GM12878 (cell line): ENCODE measurements at regions not wholly inside any gene's neighbourhood (a gene's known extent, or its start where the extent isn't known, plus 50 kb on each side); places are given as distances from the start of the nearest gene placed in this dataset.

Experiments used
- ATAC-seq: fragments of 200-7000 bp; cut with Tn5 transposase; 3 replicates; pipeline ENCODE4 v1.9.1; 2020; ENCODE audit warnings: mild to moderate bottlenecking, moderate library complexity
- BruUV-seq: library from RNA; stranded (reverse); fragments of 400-500 nt; replicated peaks from 2 replicates; lab custom pipeline; 2021; lab: Mats Ljungman, UMichigan
- CTCF ChIA-PET: fragments of 300-600 bp; sonication (Branson Sonifier 250); formaldehyde crosslinking; extraction: SDS; loops from one replicate; lab custom pipeline; 2021; ENCODE audit warnings: inconsistent platforms; lab: Yijun Ruan, JAX
- POLR2A ChIA-PET: fragments of 350-600 bp; formaldehyde crosslinking; extraction: SDS; loops from one replicate; lab custom pipeline; 2021; ENCODE audit warnings: inconsistent platforms; lab: Charles Lee
- RAD21 ChIA-PET: fragments of 300-600 bp; sonication (Branson Sonifier 250); formaldehyde crosslinking; loops from one replicate; lab custom pipeline; 2023; ENCODE audit warnings: antibody characterized with exemption; ENCODE audit not compliant: unreplicated experiment; lab: Charles Lee
- SMC1A ChIA-PET: fragments of 300-600 bp; sonication (Branson Sonifier 250); formaldehyde crosslinking; loops from one replicate; lab custom pipeline; 2023; ENCODE audit not compliant: unreplicated experiment, uncharacterized antibody; lab: Charles Lee
- DNase-seq: peaks from one replicate; pipeline ENCODE4 v3.0.0-alpha.2; 2011; ENCODE audit warnings: low read depth, low spot score
- FAIRE-seq: peaks from 3 replicates; lab custom pipeline; 2011; peaks lifted over from hg19 to GRCh38; lab: Jason Lieb, UNC
- H2AFZ ChIP-seq: 2 replicates; pipeline ENCODE4 v1.6.0; 2011; ENCODE audit warnings: low read depth, low read length, control low read depth; ENCODE audit not compliant: control insufficient read depth
- H3K27ac ChIP-seq: 2 replicates; pipeline ENCODE4 v1.5.1; 2011; ENCODE audit warnings: control low read depth; ENCODE audit not compliant: control insufficient read depth, insufficient read depth
- H3K27me3 ChIP-seq, 2 experiments: replicated peaks in 1 of 2; 2 replicates each; pipeline versions ENCODE4 v1.6.0 to v1.6.1; 2011; ENCODE audit warnings: low read length in 1 of 2; ENCODE audit not compliant: control insufficient read depth in 2 of 2, insufficient read depth in 2 of 2
- H3K36me3 ChIP-seq, 2 experiments: 2 replicates each; pipeline ENCODE4 v1.5.1; 2011; ENCODE audit warnings: low read length in 1 of 2; ENCODE audit not compliant: control insufficient read depth in 2 of 2, insufficient read depth in 2 of 2
- H3K4me1 ChIP-seq: 2 replicates; pipeline ENCODE4 v1.6.1; 2011; ENCODE audit warnings: mild to moderate bottlenecking, low read length, moderate library complexity, mixed read lengths; ENCODE audit not compliant: control insufficient read depth, insufficient read depth
- H3K4me2 ChIP-seq: 2 replicates; pipeline ENCODE4 v1.6.0; 2011; ENCODE audit warnings: control low read depth; ENCODE audit not compliant: control insufficient read depth, insufficient read depth
- H3K4me3 ChIP-seq: fragments of 200-600 bp; sonication (generic); 2 replicates; pipeline ENCODE4 v1.5.1; 2016
- H3K79me2 ChIP-seq: 2 replicates; pipeline ENCODE4 v1.6.0; 2011; ENCODE audit warnings: low read length; ENCODE audit not compliant: control insufficient read depth, insufficient read depth
- H3K9ac ChIP-seq: 2 replicates; pipeline ENCODE4 v1.8.0; 2011; ENCODE audit warnings: low read length, control low read depth, mixed read lengths; ENCODE audit not compliant: control insufficient read depth, insufficient read depth
- H3K9me3 ChIP-seq: replicated peaks from 3 replicates; pipeline ENCODE4 v1.5.1; 2011; ENCODE audit warnings: mild to moderate bottlenecking, low read length; ENCODE audit not compliant: control insufficient read depth, insufficient read depth
- H4K20me1 ChIP-seq: 2 replicates; pipeline ENCODE4 v1.6.0; 2011; ENCODE audit not compliant: control insufficient read depth, insufficient read depth
- NR2C1 ChIP-seq: fragments of 450-650 bp; IDR thresholded peaks from 2 replicates; pipeline ENCODE4 v1.6.1; 2017; ENCODE audit warnings: antibody characterized with exemption, mild to moderate bottlenecking, moderate library complexity
- NR2C2 ChIP-seq: IDR thresholded peaks from 2 replicates; pipeline ENCODE4 v1.6.1; 2011; ENCODE audit warnings: borderline replicate concordance, low read depth; ENCODE audit not compliant: control insufficient read depth, insufficient read length
- POLR2A ChIP-seq: IDR thresholded peaks from 2 replicates; pipeline ENCODE4 v1.6.1; 2011; ENCODE audit warnings: low read depth, mild to moderate bottlenecking, low read length
- REST ChIP-seq: IDR thresholded peaks from 2 replicates; pipeline ENCODE4 v1.6.1; 2012; ENCODE audit warnings: mild to moderate bottlenecking, low read depth, low read length
- RUNX3 ChIP-seq: IDR thresholded peaks from 2 replicates; pipeline ENCODE4 v1.6.1; 2012; ENCODE audit warnings: low read length, inconsistent platforms
- TAF1 ChIP-seq: IDR thresholded peaks from 2 replicates; pipeline ENCODE4 v1.6.1; 2011; ENCODE audit warnings: mild to moderate bottlenecking, low read depth, low read length, borderline replicate concordance
- ZBED1 ChIP-seq: IDR thresholded peaks from 2 replicates; pipeline ENCODE4 v1.6.1; 2016; ENCODE audit warnings: borderline replicate concordance
- WGBS: methylation state at CpG from one replicate; pipeline ENCODE4 v1.1.6; 2016; ENCODE audit warnings: low lambda C conversion rate; ENCODE audit not compliant: insufficient replicate concordance, insufficient coverage; ENCODE audit errors: missing lambda C conversion rate; 5-methylcytosine and 5-hydroxymethylcytosine counted together
- in situ Hi-C: fragments of 300-500 bp; cut with MboI; formaldehyde crosslinking; loops from 9 replicates; pipeline ENCODE4 v1.14.3; 2018; ENCODE audit warnings: mixed read lengths
- intact Hi-C: fragments of 100-400 bp; cut with micrococcal nuclease; formaldehyde crosslinking; loops from one replicate; pipeline ENCODE4 v1.14.2; 2022; ENCODE audit not compliant: unreplicated experiment

- TF ChIP-seq REST (no peak), TAF1 (no peak), ZBED1 (no peak), NR2C2 (no peak), NR2C1 (no peak), RUNX3 (no peak)
These were observed 1172.4 kb downstream of the BRINP3 start (continued) for GRCh38 chr1:189305279-189305678.

- no peak overlapping the region for H3K27ac ChIP-seq
- no peak for TF ChIP-seq POLR2A
- TF ChIP-seq, all 136 proteins: peak for 0
- no peaks in the 10 kb centered on the region for H4K20me1 ChIP-seq
- no peaks in the 10 kb centered on the region for H3K79me2 ChIP-seq
- no peak overlapping the region for H3K4me2 ChIP-seq
- no peaks in the 10 kb centered on the region for H3K9me3 ChIP-seq
- 69% methylated on average over 2 of the region's 2 CpGs for WGBS
- CTCF ChIA-PET = no interaction called here
- H3K27me3 ChIP-seq = no peaks in the 10 kb centered on the region
- RAD21 ChIA-PET = no interaction called here
- POLR2A ChIA-PET = no interaction called here
- SMC1A ChIA-PET = no interaction called here
- in situ Hi-C loops (no loop called here), intact Hi-C loops (no loop called here)
- H3K36me3 ChIP-seq = no peaks in the 10 kb centered on the region
- H3K4me1 ChIP-seq = no peaks in the 10 kb centered on the region
- no peak overlapping the region for H2AFZ ChIP-seq
- H3K4me3 ChIP-seq = no peak overlapping the region
- FAIRE-seq = no peak
- ATAC-seq = no peak
- no TSS peak for BruUV-seq
- no peak overlapping the region for H3K9ac ChIP-seq
- DNase-seq = no peak
These were observed 1165.7 kb downstream of the BRINP3 start for GRCh38 chr1:189311915-189312314.
